HCEC 1CT (cell line): ENCODE measurements at regions not wholly inside any gene's neighbourhood (a gene's known extent, or its start where the extent isn't known, plus 50 kb on each side); places are given as distances from the start of the nearest gene placed in this dataset.
A peak's percentile ranks its signal among the peaks of the same experiment; 100 is the strongest.

Experiments
- DNase-seq: peaks from one replicate; pipeline ENCODE4 v3.0.0-alpha.2; 2017

GRCh38 chr7:137172105-137172590, 171.4 kb downstream of the PTN start:
- DNase-seq: no peak

GRCh38 chr7:137169282-137169698, 174.2 kb downstream of the PTN start:
- peak; percentile 65 for DNase-seq

DNA sequence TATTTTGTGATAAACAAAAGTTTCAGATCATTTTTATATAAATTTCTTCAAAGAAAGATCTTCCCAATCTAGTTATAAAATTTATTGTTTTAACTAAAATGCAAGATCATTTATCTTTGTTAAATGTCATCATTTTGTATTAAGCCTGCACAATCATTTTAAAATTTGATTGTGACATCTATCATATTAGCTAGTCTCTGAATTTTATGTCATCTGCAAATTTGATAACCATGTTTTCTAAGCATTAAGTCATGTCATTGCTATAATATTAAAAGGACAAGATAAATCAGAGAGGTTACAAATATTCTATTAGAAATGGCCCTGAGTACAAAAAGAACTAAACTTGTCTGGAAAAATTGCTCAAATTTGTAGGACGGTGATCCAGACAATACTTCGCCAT, 175.9 kb downstream of the PTN start:
- no peak for DNase-seq

GRCh38 chr7:137166363-137166762, 177.2 kb downstream of the PTN start:
- DNase-seq: no peak

DNA sequence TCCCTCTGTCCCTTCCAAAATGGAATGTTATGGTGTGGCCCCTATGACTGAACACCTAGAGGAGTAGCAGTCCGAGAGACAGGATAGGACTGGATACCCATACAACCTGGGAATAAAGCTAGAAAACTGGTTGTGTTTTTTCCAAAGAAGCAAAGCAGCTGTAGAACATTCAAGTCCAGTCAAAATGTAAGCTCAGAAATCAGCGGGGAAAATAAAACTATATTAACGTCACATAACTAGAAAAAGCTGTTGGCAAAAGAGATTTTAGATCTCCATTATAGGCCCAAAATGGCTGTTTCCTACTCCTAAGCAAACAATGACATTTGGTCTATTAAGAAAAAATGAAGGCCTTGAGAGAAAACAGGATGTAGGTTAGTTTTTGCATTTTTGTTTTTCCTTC, 177.7 kb downstream of the PTN start:
- DNase-seq: no peak

DNA sequence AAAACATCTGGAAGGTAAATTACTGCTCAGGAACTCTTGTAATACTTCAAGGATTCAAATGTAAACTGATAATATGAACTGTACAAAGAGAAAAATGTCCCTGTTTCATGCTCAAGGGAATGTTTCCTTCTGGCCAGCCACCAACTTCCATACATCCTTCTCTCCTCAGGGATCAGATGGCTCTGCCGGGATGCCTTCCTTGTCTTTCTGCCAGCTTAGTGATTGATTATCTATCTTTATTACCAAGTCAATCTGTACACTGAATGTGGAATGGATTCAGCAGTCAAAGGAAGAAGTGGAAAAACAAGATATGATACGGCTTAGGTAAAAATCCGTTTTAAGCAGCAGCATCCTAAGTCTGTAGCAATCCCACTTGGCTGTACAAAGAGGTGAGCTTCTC, 178.3 kb downstream of the PTN start:
- no peak for DNase-seq

GRCh38 chr7:137164251-137164650, 179.3 kb downstream of the PTN start:
- DNase-seq: no peak

DNA sequence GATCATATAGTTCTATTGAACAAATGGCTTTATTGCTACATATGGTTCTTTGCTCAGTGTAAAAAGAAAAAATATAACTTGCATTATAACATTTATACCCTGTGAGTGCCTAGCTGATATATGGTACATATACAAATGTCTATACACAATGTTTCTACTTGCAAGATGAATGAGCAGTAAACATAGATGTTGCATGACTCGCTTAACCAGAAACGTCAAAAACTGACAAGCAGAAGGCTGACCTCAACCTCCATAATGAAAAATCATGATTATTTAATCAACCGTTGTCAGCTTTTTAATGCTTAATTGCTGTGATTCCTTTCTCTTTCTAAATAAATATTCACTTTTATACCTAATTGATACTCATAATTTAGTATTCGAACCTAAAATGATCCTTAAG, 183.3 kb downstream of the PTN start:
- DNase-seq: no peak

DNA sequence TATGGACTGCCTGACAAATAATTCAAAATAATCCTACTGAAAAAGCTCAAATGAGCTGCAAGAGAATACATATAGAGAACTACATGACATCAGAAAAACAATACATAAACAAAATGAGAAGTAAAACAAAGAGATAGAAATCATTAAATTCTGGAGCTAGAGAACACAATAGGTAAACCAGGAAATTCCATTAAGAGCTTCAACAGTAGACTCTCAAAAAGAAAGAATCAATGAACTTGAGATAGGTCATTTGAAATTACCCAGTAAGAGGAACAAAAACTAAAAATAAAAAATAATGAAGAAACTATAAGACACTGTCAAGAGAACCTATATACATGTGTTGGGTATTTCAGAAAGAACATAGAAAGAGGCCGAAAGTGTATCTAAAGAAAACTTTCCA, 186.3 kb downstream of the PTN start:
- DNase-seq: no peak

- DNase-seq: no peak
Observed at GRCh38 chr7:137151690-137152052, 191.9 kb downstream of the PTN start.

DNA sequence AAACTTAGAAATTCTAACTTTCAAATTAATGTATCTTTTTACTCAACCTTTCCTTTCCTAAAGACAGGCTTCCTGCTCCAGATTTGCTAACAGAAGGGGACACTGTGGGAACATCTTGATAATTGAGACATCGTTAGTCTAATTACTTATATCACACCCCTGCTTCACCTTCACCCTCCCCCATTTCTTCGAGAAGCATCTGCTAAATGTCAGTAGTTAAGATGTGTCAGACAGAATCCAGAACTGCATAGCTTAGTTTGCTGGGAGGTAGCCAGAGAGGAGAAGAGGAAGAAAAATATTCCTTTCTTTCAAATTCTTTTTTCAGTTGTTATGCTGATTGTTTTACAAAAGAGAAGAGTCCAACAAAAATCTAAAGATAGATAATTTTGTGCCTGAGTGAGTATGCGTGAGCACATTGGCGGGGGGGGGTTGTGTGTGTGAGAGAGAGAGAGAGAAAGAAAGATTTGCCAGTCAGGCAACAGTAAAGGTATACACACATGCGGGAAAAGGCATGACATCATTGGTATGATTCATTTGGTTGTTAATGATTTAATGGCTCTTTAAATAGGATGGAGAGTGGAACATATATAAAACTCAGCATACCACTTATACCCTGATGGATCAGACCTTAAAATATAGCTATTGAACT, 192.4 kb downstream of the PTN start:
- DNase-seq: peak; percentile 49

- DNase-seq: no peak
Observed at GRCh38 chr7:137147338-137147720, 196.2 kb downstream of the PTN start.

DNA sequence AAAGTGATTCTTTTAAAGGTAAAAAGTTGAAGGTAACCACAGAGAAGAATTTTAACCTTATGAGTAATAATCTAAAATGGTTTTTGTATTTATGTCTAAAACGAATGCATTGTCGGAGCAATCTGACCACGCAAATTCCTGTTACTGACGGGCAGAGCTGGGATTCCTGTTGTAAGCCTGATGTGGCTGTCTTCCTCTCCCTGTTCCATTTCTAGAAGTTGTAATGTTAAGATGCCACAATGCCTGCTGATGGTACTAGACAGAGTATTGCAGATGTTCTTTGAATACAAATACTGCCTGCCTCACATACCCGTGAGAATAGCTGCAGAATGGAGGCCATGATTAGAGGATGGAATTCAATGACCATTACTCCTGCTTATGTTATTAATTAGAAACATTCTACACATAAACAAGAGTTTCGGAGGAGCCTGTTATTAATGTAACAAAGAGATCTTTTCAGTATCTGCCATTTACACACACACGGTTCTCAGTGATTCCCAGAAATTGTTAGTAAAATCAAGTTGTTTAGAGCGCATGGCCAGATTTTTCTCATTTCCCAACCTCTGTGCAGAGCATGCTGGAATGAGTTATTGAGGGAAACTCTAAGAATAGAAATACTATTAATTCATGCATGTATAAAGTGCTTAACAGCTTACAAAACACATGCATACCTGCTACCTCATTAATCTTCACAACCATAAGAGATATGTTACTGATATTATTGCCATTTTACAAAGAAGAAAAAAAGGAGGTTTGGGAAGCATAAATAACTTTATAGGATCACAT, 196.8 kb downstream of the PTN start:
- peak; percentile 65 for DNase-seq

GRCh38 chr7:137146012-137146455, 197.5 kb downstream of the PTN start:
- peak; percentile 90 for DNase-seq

DNA sequence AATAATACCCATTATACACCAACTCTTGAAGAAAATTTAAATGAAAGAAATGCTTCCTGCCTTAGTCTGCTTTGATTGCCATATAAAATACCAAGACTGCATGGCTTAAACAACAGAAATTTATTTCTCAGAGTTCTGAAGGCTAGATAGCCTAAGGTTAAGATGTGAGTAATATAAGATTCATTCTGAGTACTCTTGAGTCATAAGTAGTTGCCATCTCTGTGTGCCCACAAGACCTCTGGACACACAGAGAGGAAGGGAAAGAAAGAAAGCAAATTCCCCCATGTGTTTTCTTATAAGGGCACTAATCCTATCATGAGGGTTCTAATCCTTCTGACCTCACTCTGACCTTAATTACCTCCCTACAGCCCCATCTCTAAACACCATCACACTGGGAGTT, 201.2 kb downstream of the PTN start:
- DNase-seq: peak; percentile 77

GRCh38 chr7:137135654-137136350, 207.7 kb downstream of the PTN start:
- peak; percentile 72 for DNase-seq

GRCh38 chr7:137130751-137131158, 212.8 kb downstream of the PTN start:
- DNase-seq: peak; percentile 60

DNA sequence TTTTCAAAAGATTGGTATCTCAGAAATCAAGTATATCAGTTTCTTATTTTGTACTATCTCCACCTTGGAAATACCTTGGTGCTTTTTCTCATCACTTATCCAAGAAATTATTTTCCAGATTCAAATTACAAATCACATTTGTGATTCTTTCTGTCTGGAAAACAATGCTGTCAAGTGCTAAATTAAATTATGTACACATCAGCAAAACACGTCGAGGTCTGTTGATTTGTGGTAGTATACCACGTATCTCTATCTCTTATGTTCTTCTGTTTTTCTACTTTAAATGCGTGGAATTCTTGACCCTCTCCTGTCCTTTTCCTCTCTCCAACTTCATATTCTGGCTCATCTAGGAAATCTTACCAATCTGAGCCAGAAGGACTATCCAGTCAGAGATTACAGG, 214.5 kb downstream of the PTN start:
- no peak for DNase-seq

DNA sequence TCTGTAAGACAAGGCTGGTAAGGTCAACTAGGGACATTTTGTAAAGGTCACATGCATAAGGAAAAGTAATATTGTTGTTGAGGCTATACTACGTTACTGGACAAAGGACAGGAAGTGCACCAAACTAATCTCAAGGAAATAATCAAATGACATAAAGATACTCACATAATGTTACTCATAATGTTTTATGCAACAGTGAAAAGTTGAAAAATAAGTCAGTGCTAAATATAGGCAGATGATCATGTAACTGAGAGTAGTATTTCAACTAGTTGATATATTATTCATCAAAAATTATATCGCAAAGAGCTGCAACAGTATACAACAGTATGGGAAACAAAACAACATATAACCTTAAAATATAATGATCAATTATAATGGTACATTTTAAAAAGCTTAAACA, 215.7 kb downstream of the PTN start:
- peak; percentile 57 for DNase-seq

- no peak for DNase-seq
Observed at GRCh38 chr7:137127058-137127457, 216.5 kb downstream of the PTN start.

DNA sequence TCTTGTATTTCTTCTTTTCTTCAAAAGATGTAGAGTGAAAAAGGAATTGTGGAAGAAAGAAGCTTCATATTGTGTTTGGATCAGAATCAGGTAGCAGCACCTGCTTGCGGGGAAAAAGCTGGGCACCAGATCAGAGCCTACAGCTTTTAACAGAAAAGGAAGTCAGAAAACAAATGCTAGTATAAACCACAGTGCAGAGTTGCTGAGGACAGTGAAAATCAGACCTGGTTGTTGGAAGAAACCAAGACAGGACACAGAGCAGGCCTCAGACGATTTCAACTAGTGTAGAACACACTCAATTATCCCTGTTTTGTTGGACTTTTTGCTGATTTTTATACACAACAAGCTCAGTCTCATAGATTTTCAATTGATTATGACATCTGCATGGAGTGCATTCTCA, 221.4 kb downstream of the PTN start:
- DNase-seq: no peak

GRCh38 chr7:137120690-137121089, 222.8 kb downstream of the PTN start:
- DNase-seq: no peak

DNA sequence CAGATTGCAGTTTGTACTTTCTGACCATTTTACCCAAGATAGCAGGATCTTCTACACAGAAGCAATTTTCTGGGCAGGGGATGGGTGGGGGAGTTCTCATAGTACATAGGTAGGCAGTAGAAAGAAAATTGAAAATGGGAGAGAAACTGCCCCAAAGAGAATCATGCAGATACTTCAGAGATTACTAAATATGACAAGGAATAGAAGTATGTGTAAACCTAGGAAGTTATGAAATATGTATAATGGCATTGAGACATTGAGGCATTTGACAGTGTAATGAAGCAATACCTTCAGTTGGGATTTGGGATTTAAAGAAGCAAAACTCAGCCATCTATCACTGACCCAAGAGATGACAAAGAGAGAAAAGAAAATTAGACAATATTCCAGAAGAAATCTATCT, 233.0 kb downstream of the PTN start:
- DNase-seq: peak; percentile 92

DNA sequence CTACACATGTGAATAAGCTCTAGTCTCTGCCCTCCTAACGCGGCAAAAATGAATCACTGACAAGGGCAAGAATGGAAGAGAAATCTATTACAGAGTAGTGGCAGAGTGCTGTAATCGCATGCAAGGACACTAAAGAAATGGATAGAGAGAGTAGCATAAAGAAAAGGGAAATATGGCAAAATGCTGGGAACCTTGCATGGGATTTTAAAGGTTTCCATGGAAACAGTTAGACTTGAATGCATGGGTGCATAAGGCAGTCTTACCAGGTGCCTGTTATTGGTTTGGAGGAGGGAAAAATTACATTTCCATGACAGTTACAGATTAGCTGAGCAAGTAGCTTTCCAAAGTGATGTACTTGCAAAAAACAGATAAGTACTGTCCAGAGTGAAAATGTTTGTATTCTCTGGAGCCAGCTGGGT, 233.4 kb downstream of the PTN start:
- peak; percentile 62 for DNase-seq
